ENCODE measurements at regions not wholly inside any gene's neighbourhood (a gene's known extent, or its start where the extent isn't known, plus 50 kb on each side); places are given as distances from the start of the nearest gene placed in this dataset.

DNA sequence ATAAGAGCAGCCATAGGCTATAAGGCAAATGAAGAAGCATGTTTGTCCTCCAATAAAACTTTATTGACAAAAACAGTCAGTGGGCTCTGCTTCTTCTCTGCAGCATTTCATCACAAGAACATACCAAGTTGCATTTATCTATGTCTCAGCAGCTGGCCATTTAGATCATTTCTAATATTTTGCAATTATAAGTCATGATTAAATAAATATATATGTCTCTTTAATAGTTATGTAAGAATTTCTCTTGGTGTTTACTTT is 153.5 kb downstream of the RFC3 start:
- TF ChIP-seq, protein P1, sequence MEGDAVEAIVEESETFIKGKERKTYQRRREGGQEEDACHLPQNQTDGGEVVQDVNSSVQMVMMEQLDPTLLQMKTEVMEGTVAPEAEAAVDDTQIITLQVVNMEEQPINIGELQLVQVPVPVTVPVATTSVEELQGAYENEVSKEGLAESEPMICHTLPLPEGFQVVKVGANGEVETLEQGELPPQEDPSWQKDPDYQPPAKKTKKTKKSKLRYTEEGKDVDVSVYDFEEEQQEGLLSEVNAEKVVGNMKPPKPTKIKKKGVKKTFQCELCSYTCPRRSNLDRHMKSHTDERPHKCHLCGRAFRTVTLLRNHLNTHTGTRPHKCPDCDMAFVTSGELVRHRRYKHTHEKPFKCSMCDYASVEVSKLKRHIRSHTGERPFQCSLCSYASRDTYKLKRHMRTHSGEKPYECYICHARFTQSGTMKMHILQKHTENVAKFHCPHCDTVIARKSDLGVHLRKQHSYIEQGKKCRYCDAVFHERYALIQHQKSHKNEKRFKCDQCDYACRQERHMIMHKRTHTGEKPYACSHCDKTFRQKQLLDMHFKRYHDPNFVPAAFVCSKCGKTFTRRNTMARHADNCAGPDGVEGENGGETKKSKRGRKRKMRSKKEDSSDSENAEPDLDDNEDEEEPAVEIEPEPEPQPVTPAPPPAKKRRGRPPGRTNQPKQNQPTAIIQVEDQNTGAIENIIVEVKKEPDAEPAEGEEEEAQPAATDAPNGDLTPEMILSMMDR (IDR thresholded peaks at IDR 0.05 in 8 of 11, conservative IDR thresholded peaks at IDR 0.05 in 3 of 11): no peak
- TF ChIP-seq POLR2A (IDR thresholded peaks at IDR 0.05) (no peak), POLR2AphosphoS5 (IDR thresholded peaks at IDR 0.05) (no peak)

All from spleen (tissue), 7 donors.